ENCODE measurements at regions not wholly inside any gene's neighbourhood (a gene's known extent, or its start where the extent isn't known, plus 50 kb on each side); places are given as distances from the start of the nearest gene placed in this dataset.

DNA sequence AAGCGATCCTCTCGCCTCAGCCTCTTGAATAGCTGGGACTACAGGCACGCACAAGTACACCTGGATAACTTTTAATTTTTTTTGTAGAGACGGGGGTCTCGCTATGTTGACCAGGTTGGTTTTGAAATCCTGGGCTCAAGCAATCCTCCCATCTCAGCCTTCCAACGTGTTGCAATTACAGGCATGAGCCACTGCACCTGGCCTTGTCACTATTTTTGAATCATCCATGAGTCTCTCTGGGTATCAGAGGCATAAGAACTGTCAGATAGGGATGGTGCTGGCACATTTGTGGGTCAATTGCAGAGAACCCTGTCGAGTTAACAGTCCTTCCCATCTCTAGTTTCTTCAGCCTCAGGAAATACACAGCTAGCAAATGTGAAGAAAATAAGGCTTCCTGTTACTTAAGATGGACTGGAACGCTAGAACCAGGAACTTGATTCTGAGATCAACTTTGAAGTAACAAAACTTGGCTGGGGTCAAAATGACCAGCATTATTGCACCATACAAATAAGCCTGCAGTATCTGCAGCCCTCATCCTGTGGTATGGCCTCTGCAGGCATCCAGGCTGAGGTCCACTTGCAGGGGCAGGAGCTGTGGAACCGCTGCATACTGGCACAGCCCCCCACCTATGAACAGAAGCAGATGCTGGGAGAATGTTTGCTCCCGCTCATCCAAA lies 124.3 kb upstream of the GADD45A start:
- Histone ChIP-seq H3K36me3 (replicated peaks in 1 of 2; ENCODE audit: control extremely low read depth in 1 of 2, control insufficient read depth in 1 of 2, extremely low read depth in 1 of 2, insufficient read depth in 2 of 2, low read length in 1 of 2) (no peaks in the 10 kb centered on the region), H3K9me3 (ENCODE audit: control extremely low read depth in 1 of 3, control insufficient read depth in 2 of 3, insufficient read depth in 1 of 3, low read length in 2 of 3) (peaks cover 0 to 4% (median 0%) of the 10 kb centered on the region in 3 donors), H3K27me3 (replicated peaks in 1 of 4; ENCODE audit: control extremely low read depth in 1 of 4, control insufficient read depth in 3 of 4, insufficient read depth in 4 of 4, low read length in 3 of 4) (peaks cover 0 to 3% (median 0%) of the 10 kb centered on the region in 4 experiments), H2AFZ (ENCODE audit: insufficient read depth, low read depth, low read length, poor library complexity, severe bottlenecking) (no peak overlapping the region), H3K79me2 (ENCODE audit: control insufficient read depth, insufficient read depth, low read length) (no peaks in the 10 kb centered on the region), H3K27ac (ENCODE audit: low read length in 2 of 2) (no peak overlapping the region), H4K20me1 (ENCODE audit: control insufficient read depth, insufficient read depth, low read length, poor library complexity, severe bottlenecking) (no peaks in the 10 kb centered on the region), H3K9ac (ENCODE audit: low read length) (no peak overlapping the region), H3K4me1 (ENCODE audit: control insufficient read depth in 2 of 2, insufficient read depth in 2 of 2, low read length in 2 of 2) (no peaks in the 10 kb centered on the region), H3K4me3 (ENCODE audit: control extremely low read depth in 1 of 5, extremely low read depth in 1 of 5, insufficient read depth in 1 of 5, low read depth in 2 of 5, low read length in 4 of 5) (no peak overlapping the region), H3K4me2 (replicated peaks; ENCODE audit: low read depth, low read length, poor library complexity, severe bottlenecking) (no peak overlapping the region)
- no peak for DNase-seq
- H3K27me3 Mint-ChIP-seq, result peaks cover 10% of the 10 kb centered on the region
- H3K4me3 Mint-ChIP-seq, result no peak overlapping the region
- ChIA-PET POLR2A (no interaction called here), CTCF (interaction anchor here (0.7 to 13.9 kb wide), 17 partner anchors 8 to 326 kb away, joined by 3 to 289 read pairs (median 4); no protein-coding TSS in a partner anchor)
- H3K27ac Mint-ChIP-seq, result no peak overlapping the region
- intact Hi-C loops (cut with micrococcal nuclease), result loop anchor here (1.0 kb wide), 1 partner anchor 200 kb away; no protein-coding TSS in a partner anchor
- H3K4me1 Mint-ChIP-seq, result no peaks in the 10 kb centered on the region
- no peak for ATAC-seq (ENCODE audit: low read depth)
- WGBS (ENCODE audit: insufficient coverage), result 70% methylated on average over 9 of the region's 10 CpGs
- TF ChIP-seq, protein P1, sequence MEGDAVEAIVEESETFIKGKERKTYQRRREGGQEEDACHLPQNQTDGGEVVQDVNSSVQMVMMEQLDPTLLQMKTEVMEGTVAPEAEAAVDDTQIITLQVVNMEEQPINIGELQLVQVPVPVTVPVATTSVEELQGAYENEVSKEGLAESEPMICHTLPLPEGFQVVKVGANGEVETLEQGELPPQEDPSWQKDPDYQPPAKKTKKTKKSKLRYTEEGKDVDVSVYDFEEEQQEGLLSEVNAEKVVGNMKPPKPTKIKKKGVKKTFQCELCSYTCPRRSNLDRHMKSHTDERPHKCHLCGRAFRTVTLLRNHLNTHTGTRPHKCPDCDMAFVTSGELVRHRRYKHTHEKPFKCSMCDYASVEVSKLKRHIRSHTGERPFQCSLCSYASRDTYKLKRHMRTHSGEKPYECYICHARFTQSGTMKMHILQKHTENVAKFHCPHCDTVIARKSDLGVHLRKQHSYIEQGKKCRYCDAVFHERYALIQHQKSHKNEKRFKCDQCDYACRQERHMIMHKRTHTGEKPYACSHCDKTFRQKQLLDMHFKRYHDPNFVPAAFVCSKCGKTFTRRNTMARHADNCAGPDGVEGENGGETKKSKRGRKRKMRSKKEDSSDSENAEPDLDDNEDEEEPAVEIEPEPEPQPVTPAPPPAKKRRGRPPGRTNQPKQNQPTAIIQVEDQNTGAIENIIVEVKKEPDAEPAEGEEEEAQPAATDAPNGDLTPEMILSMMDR (IDR thresholded peaks at IDR 0.05), result no peak
- TF ChIP-seq EZH2 (IDR thresholded peaks at IDR 0.05; ENCODE audit: borderline replicate concordance, insufficient read depth, low read depth, low read length, poor library complexity, severe bottlenecking), result no peak
- H3K9me3 Mint-ChIP-seq (ENCODE audit: insufficient read depth), result no peaks in the 10 kb centered on the region

GRCh38 chr1:67561704-67562113 lies 123.3 kb upstream of the GADD45A start:
- Histone ChIP-seq H3K27me3 (replicated peaks in 1 of 4; ENCODE audit: control extremely low read depth in 1 of 4, control insufficient read depth in 3 of 4, insufficient read depth in 4 of 4, low read length in 3 of 4) (no peaks in the 10 kb centered on the region), H3K4me2 (replicated peaks; ENCODE audit: low read depth, low read length, poor library complexity, severe bottlenecking) (no peak overlapping the region), H2AFZ (ENCODE audit: insufficient read depth, low read depth, low read length, poor library complexity, severe bottlenecking) (no peak overlapping the region), H3K9ac (ENCODE audit: low read length) (no peak overlapping the region), H3K27ac (ENCODE audit: low read length in 2 of 2) (no peak overlapping the region), H3K9me3 (ENCODE audit: control extremely low read depth in 1 of 3, control insufficient read depth in 2 of 3, insufficient read depth in 1 of 3, low read length in 2 of 3) (peaks cover 0 to 4% (median 0%) of the 10 kb centered on the region in 3 donors), H3K36me3 (replicated peaks in 1 of 2; ENCODE audit: control extremely low read depth in 1 of 2, control insufficient read depth in 1 of 2, extremely low read depth in 1 of 2, insufficient read depth in 2 of 2, low read length in 1 of 2) (no peaks in the 10 kb centered on the region), H3K4me3 (ENCODE audit: control extremely low read depth in 1 of 5, extremely low read depth in 1 of 5, insufficient read depth in 1 of 5, low read depth in 2 of 5, low read length in 4 of 5) (no peak overlapping the region), H3K4me1 (ENCODE audit: control insufficient read depth in 2 of 2, insufficient read depth in 2 of 2, low read length in 2 of 2) (no peaks in the 10 kb centered on the region), H3K79me2 (ENCODE audit: control insufficient read depth, insufficient read depth, low read length) (no peaks in the 10 kb centered on the region), H4K20me1 (ENCODE audit: control insufficient read depth, insufficient read depth, low read length, poor library complexity, severe bottlenecking) (no peaks in the 10 kb centered on the region)
- CTCF ChIA-PET, result interaction anchor here (0.7 to 13.9 kb wide), 18 partner anchors 9 to 204 kb away, joined by 3 to 289 read pairs (median 4); no protein-coding TSS in a partner anchor
- Mint-ChIP-seq H3K4me1 (no peaks in the 10 kb centered on the region), H3K4me3 (no peak overlapping the region), H3K9me3 (ENCODE audit: insufficient read depth) (no peaks in the 10 kb centered on the region), H3K27ac (no peak overlapping the region), H3K27me3 (peaks cover 10% of the 10 kb centered on the region)
- ATAC-seq (ENCODE audit: low read depth) (peak; percentile 57), DNase-seq (peak; percentile 70)
- POLR2A ChIA-PET, result no interaction called here
- TF ChIP-seq EZH2 (IDR thresholded peaks at IDR 0.05; ENCODE audit: borderline replicate concordance, insufficient read depth, low read depth, low read length, poor library complexity, severe bottlenecking), result no peak
- TF ChIP-seq, protein P1 (IDR thresholded peaks at IDR 0.05), result peak; percentile 84
- intact Hi-C loops (cut with micrococcal nuclease), result loop anchor here (1.0 kb wide), 1 partner anchor 199 kb away; no protein-coding TSS in a partner anchor
- WGBS (ENCODE audit: insufficient coverage), result 2% methylated on average over 4 of the region's 4 CpGs
